ENCODE measurements at regions not wholly inside any gene's neighbourhood (a gene's known extent, or its start where the extent isn't known, plus 50 kb on each side); places are given as distances from the start of the nearest gene placed in this dataset.

GRCh38 chr3:174425422-174425821 lies 433.7 kb upstream of the NAALADL2 start:
- Histone ChIP-seq H3K27ac (ENCODE audit: insufficient read depth, low read depth, low read length) (no peak overlapping the region), H3K36me3 (ENCODE audit: control insufficient read depth in 2 of 2, extremely low read depth in 1 of 2, insufficient read depth in 2 of 2, low read length in 2 of 2) (no peaks in the 10 kb centered on the region)
- no peak for FAIRE-seq

More at GRCh38 chr3:174425422-174425821, 433.7 kb upstream of the NAALADL2 start:
- CTCF ChIA-PET = no interaction called here
- intact Hi-C loops (cut with micrococcal nuclease) (no loop called here), dilution Hi-C loops (cut with MboI; ENCODE audit: extremely low pct_ligation_motif_present, low sequenced_read_pairs) (no loop called here)
- TF ChIP-seq POLR2AphosphoS5 (IDR thresholded peaks at IDR 0.05; ENCODE audit: insufficient read depth, low read depth, low read length) = no peak
- no peak for TF ChIP-seq POLR2A (IDR thresholded peaks at IDR 0.05; ENCODE audit: low read depth, low read length)
- no peak for TF ChIP-seq FOS (IDR thresholded peaks at IDR 0.05; ENCODE audit: borderline replicate concordance, insufficient read depth, low read length)
- TF ChIP-seq GATA2 (IDR thresholded peaks at IDR 0.05; ENCODE audit: insufficient read depth, insufficient read length, low read depth, low read length) = no peak
- TF ChIP-seq EZH2 (IDR thresholded peaks at IDR 0.05; ENCODE audit: borderline replicate concordance, low read depth, low read length, severe bottlenecking) = no peak
- no peak for TF ChIP-seq MYC (IDR thresholded peaks at IDR 0.05; ENCODE audit: low read depth, low read length)
- TF ChIP-seq CTCF (IDR thresholded peaks at IDR 0.05; ENCODE audit: extremely low read depth in 1 of 2, insufficient read depth in 1 of 2, low read depth in 1 of 2, low read length in 2 of 2) = no peak
- no peak for TF ChIP-seq JUN (IDR thresholded peaks at IDR 0.05; ENCODE audit: borderline replicate concordance, insufficient read depth, insufficient read length, low read depth)
- no peak for TF ChIP-seq MAX (IDR thresholded peaks at IDR 0.05; ENCODE audit: insufficient read depth, insufficient read length)
- DNase-seq (ENCODE audit: low read depth, low spot score) = no peak
- Histone ChIP-seq H3K27me3 (ENCODE audit: control insufficient read depth in 2 of 2, insufficient read depth in 2 of 2, low read length in 2 of 2) (no peaks in the 10 kb centered on the region), H2AFZ (ENCODE audit: low read depth, low read length) (no peak overlapping the region), H3K4me2 (ENCODE audit: insufficient read depth, low read length) (no peak overlapping the region), H3K9me1 (replicated peaks; ENCODE audit: control insufficient read depth, extremely low read depth, insufficient read depth, low read length) (no peaks in the 10 kb centered on the region), H4K20me1 (replicated peaks; ENCODE audit: control insufficient read depth, extremely low read depth, insufficient read depth, low read length) (no peaks in the 10 kb centered on the region), H3K9me3 (replicated peaks; ENCODE audit: control insufficient read depth, insufficient read depth, low read length) (no peaks in the 10 kb centered on the region), H3K4me1 (ENCODE audit: control insufficient read depth, extremely low read depth, insufficient read depth, low read length) (no peaks in the 10 kb centered on the region), H3K9ac (replicated peaks; ENCODE audit: extremely low read depth, insufficient read depth, low read length) (no peak overlapping the region), H3K4me3 (replicated peaks in 1 of 3; ENCODE audit: insufficient read depth in 1 of 3, low read depth in 1 of 3, low read length in 3 of 3) (no peak overlapping the region), H3K79me2 (ENCODE audit: control insufficient read depth, insufficient read depth, low read length) (no peaks in the 10 kb centered on the region)
- POLR2A ChIA-PET = no interaction called here
- no TSS peak for BruUV-seq (replicated peaks)

Data from endothelial cell of umbilical vein (primary cell).